Heart right ventricle (tissue), 16 donors: ENCODE measurements at regions not wholly inside any gene's neighbourhood (a gene's known extent, or its start where the extent isn't known, plus 50 kb on each side); places are given as distances from the start of the nearest gene placed in this dataset.

ENCODE experiments used
- ATAC-seq, 8 donors: fragments of 200-7000 bp; cut with Tn5 transposase; one replicate each; pipeline ENCODE4 v1.9.1; 2020; ENCODE audit warnings: mild to moderate bottlenecking in 8 of 8, moderate library complexity in 8 of 8, moderate number of reproducible peaks in 1 of 8
- DNase-seq, 2 donors: peaks; one replicate each; pipeline ENCODE4 v3.0.0-alpha.2; 2020
- H3K27ac ChIP-seq, 10 donors: fragments of 200-600 bp; sonication (generic) in 2 of 10; one replicate each; pipeline versions ENCODE4 v1.5.0 to v1.8.0; 2020 to 2022; ENCODE audit warnings: mild to moderate bottlenecking in 3 of 10
- H3K27me3 ChIP-seq, 7 donors: fragments of 200-600 bp; one replicate each; pipeline ENCODE4 v1.8.0; 2021 to 2022; ENCODE audit warnings: mild to moderate bottlenecking in 2 of 7
- H3K36me3 ChIP-seq, 9 donors: fragments of 200-600 bp; sonication (generic) in 1 of 9; one replicate each; pipeline versions ENCODE4 v1.5.0 to v1.8.0; 2020 to 2022; ENCODE audit warnings: mild to moderate bottlenecking in 2 of 9
- H3K4me1 ChIP-seq, 9 donors: fragments of 200-600 bp; sonication (generic) in 1 of 9; one replicate each; pipeline versions ENCODE4 v1.5.0 to v1.8.0; 2020 to 2022; ENCODE audit warnings: mild to moderate bottlenecking in 4 of 9
- H3K4me3 ChIP-seq, 10 donors: fragments of 200-600 bp; sonication (generic) in 2 of 10; one replicate each; pipeline versions ENCODE4 v1.5.0 to v1.8.0; 2020 to 2022; ENCODE audit warnings: mild to moderate bottlenecking in 7 of 10, moderate library complexity in 2 of 10
- H3K9me3 ChIP-seq, 11 donors: fragments of 200-600 bp in 10 of 11; sonication (generic) in 2 of 11; one replicate each; pipeline versions ENCODE4 v1.5.0 to v1.8.0; 2013 to 2022; ENCODE audit warnings: mild to moderate bottlenecking in 2 of 11, control low read depth in 1 of 11, moderate library complexity in 1 of 11
- WGBS, 2 donors: extraction: QIAGEN DNeasy Blood & Tissue Kit; methylation state at CpG; one replicate each; pipeline ENCODE4 v1.1.7; 2013; ENCODE audit warnings: inconsistent platforms in 1 of 2; 5-methylcytosine and 5-hydroxymethylcytosine counted together
- intact Hi-C, 10 donors: fragments of 100-400 bp; cut with DNase I; formaldehyde crosslinking; loops; one replicate each; pipeline versions ENCODE4 v1.11.1 to v1.14.2; 2022
- TF ChIP-seq, protein P1 (sequence below), 9 donors: fragments of 200-600 bp; sonication (generic) in 2 of 9; IDR thresholded peaks; one replicate each; pipeline versions ENCODE4 v1.5.0 to v1.8.0; 2021 to 2022; ENCODE audit warnings: antibody characterized with exemption in 9 of 9, mild to moderate bottlenecking in 5 of 9, moderate library complexity in 1 of 9
- donor health status: Arrhythmogenic right ventricular cardiomyopathy.
- donor health status: ischemic (EF 13 %, LVEDD 7.1; RV severe dilation, severe dysfunction).
- donor health status: healthy with polysubstance abuse.
- donor health status: DM: no; HTN: yes; CAD: no.
- donor health status: DM: no; HTN: no; CAD: no.
- donor health status: ischemic (EF 25% LVEDD 6.9; RV normal size, moderate dysfunction).
- donor health status: ischemic (EF 25% LVEDD 5.7; RV mildly dilated, moderate dysfunction).
- donor health status: healthy.
- donor health status: DM: yes; HTN: yes; CAD: no.
- donor health status: Ischemic cardiomyopathy.
- donor health status: ischemic (EF 35%, LVEDD 5.7; RV mildly dilated, moderate dysfunction).
- donor health status: nonischemic (EF 11% LVEDD 7.7; RV severe dilation, severe dysfunction).
- donor health status: DM: yes; HTN: yes; CAD: no.
- donor health status: PGD.
- donor health status: ischemic (EF 29% LVEDD 5.4; RV normal size, mild dysfunction).
- donor health status: nonischemic (EF 23%, LVEDD 6.1; RV moderate dilation, normal function).

DNA sequence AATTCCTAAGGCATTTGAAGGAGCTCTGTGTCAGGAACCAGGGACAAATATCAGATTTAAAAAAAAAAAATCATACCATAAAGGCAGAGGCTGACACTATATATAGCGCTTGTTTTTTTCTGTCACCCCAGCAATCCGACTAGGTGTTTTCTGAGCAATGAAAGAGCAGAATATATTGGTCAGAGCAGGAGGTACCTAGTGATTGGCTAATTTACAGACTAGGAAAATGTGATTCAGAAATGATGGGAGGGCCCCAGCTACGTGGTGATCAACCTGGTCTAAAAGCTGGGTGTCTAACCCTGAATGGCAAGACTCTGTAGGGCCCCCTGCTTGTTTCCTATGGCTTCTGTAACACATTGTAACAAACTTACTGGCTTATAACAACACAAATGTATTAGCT lies 195.5 kb upstream of the XYLT1 start:
- 75 to 76% methylated on average over 3 of the region's 3 CpGs for WGBS, 2 donors
- no peak overlapping the region for H3K4me3 ChIP-seq
- H3K27ac ChIP-seq = no peak overlapping the region
- peaks cover 0 to 8% (median 0%) of the 10 kb centered on the region in 7 donors for H3K27me3 ChIP-seq
- no peaks in the 10 kb centered on the region for H3K36me3 ChIP-seq
- H3K9me3 ChIP-seq = no peaks in the 10 kb centered on the region
- no peaks in the 10 kb centered on the region for H3K4me1 ChIP-seq
- TF ChIP-seq, protein P1, sequence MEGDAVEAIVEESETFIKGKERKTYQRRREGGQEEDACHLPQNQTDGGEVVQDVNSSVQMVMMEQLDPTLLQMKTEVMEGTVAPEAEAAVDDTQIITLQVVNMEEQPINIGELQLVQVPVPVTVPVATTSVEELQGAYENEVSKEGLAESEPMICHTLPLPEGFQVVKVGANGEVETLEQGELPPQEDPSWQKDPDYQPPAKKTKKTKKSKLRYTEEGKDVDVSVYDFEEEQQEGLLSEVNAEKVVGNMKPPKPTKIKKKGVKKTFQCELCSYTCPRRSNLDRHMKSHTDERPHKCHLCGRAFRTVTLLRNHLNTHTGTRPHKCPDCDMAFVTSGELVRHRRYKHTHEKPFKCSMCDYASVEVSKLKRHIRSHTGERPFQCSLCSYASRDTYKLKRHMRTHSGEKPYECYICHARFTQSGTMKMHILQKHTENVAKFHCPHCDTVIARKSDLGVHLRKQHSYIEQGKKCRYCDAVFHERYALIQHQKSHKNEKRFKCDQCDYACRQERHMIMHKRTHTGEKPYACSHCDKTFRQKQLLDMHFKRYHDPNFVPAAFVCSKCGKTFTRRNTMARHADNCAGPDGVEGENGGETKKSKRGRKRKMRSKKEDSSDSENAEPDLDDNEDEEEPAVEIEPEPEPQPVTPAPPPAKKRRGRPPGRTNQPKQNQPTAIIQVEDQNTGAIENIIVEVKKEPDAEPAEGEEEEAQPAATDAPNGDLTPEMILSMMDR (IDR thresholded peaks at IDR 0.05) = no peak
- DNase-seq (no peak), ATAC-seq (no peak)
- intact Hi-C loops = no loop called here

- no peaks in the 10 kb centered on the region for H3K36me3 ChIP-seq
- H3K4me3 ChIP-seq = no peak overlapping the region
- H3K9me3 ChIP-seq = no peaks in the 10 kb centered on the region
- no peak for DNase-seq
- H3K27me3 ChIP-seq = peaks cover 0 to 23% (median 7%) of the 10 kb centered on the region in 7 donors
- no peak for ATAC-seq
- no peak overlapping the region for H3K27ac ChIP-seq
- TF ChIP-seq, protein P1 (IDR thresholded peaks at IDR 0.05) = no peak
- intact Hi-C loops = no loop called here
- no peaks in the 10 kb centered on the region for H3K4me1 ChIP-seq
- WGBS, 2 donors = 80 to 81% methylated on average over 3 of the region's 3 CpGs
Observed at GRCh38 chr16:17658881-17659280, 188.1 kb upstream of the XYLT1 start.

DNA sequence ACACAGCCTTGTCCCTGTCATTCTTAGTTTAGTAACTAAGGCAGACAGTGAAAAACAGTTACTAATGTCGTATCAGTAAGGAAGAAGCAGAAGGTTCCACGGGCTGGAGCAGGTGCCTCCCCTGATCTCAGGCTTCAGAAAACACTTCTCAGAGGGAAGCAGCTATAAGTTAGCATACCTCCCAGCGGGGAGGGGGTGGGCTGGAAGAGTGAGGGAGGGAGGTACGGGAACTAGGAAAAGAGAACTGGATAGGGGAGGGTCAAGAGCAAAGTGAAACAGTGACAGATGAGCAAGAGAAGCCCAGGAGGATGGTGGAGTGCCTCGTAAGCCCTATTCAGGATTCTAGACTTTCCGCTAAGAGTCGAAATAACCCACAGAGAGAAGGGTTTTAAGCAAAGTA lies 186.3 kb upstream of the XYLT1 start:
- 41 to 44% methylated on average over 7 of the region's 7 CpGs for whole genome bisulfite sequencing, 2 donors
- H3K4me3 ChIP-seq = no peak overlapping the region
- TF ChIP-seq, protein P1 (IDR thresholded peaks at IDR 0.05) = no peak
- no peak for ATAC-seq
- intact Hi-C loops = no loop called here
- H3K36me3 ChIP-seq = no peaks in the 10 kb centered on the region
- H3K9me3 ChIP-seq = no peaks in the 10 kb centered on the region
- H3K4me1 ChIP-seq = no peaks in the 10 kb centered on the region
- no peak for DNase-seq
- H3K27me3 ChIP-seq = peaks cover 0 to 27% (median 18%) of the 10 kb centered on the region in 7 donors
- H3K27ac ChIP-seq = no peak overlapping the region

DNA sequence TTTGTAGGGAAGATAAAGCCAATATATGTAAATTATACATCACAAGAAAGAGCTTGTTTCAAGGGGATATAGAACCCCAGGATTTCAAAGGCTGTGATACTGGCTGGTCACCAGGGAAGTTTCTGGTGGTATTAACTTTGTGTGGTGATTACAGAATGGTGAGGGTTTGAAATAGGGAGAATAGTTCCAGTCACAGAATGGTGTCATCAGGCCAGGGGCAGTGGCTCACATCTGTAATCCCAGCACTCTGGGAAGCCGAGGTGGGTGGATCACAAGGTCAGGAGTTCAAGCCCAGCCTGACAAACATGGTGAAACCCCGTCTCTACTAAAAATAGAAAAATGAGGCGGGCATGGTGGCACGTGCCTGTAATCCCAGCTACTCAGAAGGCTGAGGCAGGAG lies 183.8 kb upstream of the XYLT1 start:
- 35 to 40% methylated on average over 4 of the region's 4 CpGs for WGBS, 2 donors
- Histone ChIP-seq H3K36me3 (no peaks in the 10 kb centered on the region), H3K9me3 (no peaks in the 10 kb centered on the region), H3K27me3 (peaks cover 0 to 40% (median 25%) of the 10 kb centered on the region in 7 donors), H3K4me1 (no peaks in the 10 kb centered on the region), H3K4me3 (no peak overlapping the region), H3K27ac (no peak overlapping the region)
- DNase-seq (no peak), ATAC-seq (no peak)
- intact Hi-C loops = no loop called here
- TF ChIP-seq, protein P1 (IDR thresholded peaks at IDR 0.05) = no peak
